ENCODE measurements at regions not wholly inside any gene's neighbourhood (a gene's known extent, or its start where the extent isn't known, plus 50 kb on each side); places are given as distances from the start of the nearest gene placed in this dataset.
"Not testable (repeated sequence)": the region's sequence is repeated elsewhere in the genome, so short reads cannot be mapped to it uniquely, and the experiment has no call there.

DNA sequence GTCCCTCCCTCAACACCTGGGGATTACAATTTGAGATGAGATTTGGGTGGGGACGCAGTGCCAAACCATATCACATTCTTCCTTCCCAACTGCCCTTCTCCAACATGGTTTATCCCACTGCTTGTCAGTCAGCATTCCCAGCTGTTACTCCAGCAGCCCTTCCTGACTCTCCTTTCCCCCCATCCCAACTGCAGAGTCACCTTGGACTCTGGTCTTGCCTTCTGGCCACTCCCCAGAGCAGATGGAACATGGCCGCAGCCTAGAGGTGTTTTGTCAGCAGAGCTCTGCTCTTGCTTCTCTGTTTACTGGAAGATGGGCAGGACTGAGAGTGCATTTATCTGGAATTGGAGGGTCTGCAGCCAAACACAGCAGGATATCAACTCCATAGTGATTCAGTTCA, 51.2 kb upstream of the MEX3C start:
- Mint-ChIP-seq H3K27ac (no peak overlapping the region), H3K27me3 (peaks cover 10% of the 10 kb centered on the region), H3K36me3 (ENCODE audit: low read depth) (no peaks in the 10 kb centered on the region), H3K4me3 (no peak overlapping the region), H3K9me3 (no peaks in the 10 kb centered on the region), H3K4me1 (ENCODE audit: low read depth) (no peaks in the 10 kb centered on the region)
- no peak for DNase-seq

DNA sequence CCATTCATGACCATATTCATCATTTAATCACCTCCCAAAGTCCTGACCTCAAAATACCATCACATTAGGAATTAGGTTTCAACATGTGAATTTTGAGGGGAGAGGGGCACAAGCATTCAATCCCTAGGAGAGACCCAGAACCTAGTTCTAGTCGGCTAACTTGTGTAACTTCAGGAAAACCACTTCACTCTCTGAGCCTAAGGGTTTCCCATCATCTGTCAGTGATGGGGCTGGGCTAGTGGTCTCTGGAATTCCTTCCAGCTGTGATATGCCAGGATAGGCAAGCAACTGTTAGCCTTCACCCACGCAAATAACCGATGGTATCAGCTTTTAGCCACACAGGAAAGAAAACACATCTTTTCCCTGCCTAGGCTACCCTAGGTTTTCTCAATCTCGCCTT, 52.5 kb upstream of the MEX3C start:
- H3K36me3 Mint-ChIP-seq (ENCODE audit: low read depth), result no peaks in the 10 kb centered on the region
- no peak overlapping the region for H3K4me3 Mint-ChIP-seq
- H3K27ac Mint-ChIP-seq, result no peak overlapping the region
- H3K9me3 Mint-ChIP-seq, result no peaks in the 10 kb centered on the region
- H3K4me1 Mint-ChIP-seq (ENCODE audit: low read depth), result no peaks in the 10 kb centered on the region
- DNase-seq, result no peak
- peaks cover 10% of the 10 kb centered on the region for H3K27me3 Mint-ChIP-seq

DNA sequence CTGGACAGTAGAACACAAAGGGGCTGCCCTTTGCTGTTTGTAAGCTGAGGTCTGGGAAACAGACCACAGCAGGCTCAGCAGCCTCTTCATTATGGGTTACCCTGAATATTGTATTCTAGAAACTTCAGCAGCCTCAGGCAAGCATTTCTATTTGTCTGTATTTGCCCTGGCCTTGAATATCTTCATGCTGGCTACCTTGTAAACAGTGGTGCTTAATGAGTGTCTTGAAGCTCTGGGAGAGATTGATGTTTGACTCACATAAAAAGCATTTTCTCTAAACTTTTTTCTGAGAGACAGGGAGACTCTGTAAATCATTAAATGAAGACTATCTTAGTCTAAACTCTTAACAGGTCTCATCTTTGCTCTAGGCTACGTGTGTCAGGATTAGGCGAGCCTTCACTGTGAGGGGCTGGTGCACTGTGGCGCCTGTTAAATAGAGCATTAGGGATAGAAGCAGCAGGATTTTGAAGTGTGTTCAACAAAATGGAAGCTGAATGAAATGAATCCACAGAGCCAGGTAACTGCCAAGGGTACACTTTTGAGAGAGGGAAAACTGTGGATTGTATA, 53.1 kb upstream of the MEX3C start:
- H3K27me3 Mint-ChIP-seq, result peaks cover 10% of the 10 kb centered on the region
- no peaks in the 10 kb centered on the region for H3K4me1 Mint-ChIP-seq (ENCODE audit: low read depth)
- no peak overlapping the region for H3K4me3 Mint-ChIP-seq
- H3K9me3 Mint-ChIP-seq, result no peaks in the 10 kb centered on the region
- H3K27ac Mint-ChIP-seq, result no peak overlapping the region
- no peak for DNase-seq
- no peaks in the 10 kb centered on the region for H3K36me3 Mint-ChIP-seq (ENCODE audit: low read depth)

DNA sequence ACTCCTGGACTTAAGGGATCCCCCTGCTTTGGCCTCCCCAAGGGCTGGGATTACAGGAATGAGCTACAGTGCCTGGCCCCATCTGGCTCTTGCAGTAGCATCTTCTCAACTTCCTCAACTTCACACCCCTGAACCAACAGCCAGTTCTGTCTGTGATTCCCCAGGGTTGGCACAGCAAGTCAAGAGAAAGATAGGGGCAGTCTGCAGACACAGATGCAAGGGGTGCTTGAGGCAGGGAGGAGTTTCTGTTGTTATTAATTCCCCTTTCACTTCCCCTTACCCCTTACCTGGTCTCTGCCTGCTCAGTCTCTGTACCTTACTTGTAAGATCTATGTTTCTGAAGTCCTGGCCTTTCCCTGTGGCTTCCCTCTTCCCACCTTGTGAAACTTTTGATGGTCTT, 54.1 kb upstream of the MEX3C start:
- no peak for DNase-seq
- Mint-ChIP-seq H3K4me3 (no peak overlapping the region), H3K36me3 (ENCODE audit: low read depth) (no peaks in the 10 kb centered on the region), H3K9me3 (no peaks in the 10 kb centered on the region), H3K27me3 (peaks cover 10% of the 10 kb centered on the region), H3K27ac (no peak overlapping the region), H3K4me1 (ENCODE audit: low read depth) (no peaks in the 10 kb centered on the region)

DNA sequence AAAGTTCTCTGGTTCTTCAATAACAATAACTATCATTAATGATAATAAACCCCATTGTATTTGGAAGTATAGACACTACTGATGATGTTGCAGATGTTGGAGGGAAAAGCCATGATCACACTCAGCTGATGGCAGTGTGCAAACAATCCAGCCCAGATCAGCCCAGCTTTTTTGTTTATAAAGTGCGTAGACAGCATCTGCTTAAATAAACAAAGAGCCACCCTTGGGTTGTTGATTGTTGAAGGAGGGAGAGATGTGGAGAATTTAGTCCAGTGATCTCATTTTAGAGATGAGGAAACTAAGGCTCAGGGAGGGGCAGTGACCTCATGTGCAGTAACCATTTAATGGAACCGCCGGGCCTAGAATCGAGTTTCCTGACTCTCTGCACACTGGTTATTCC, 56.0 kb upstream of the MEX3C start:
- no peak overlapping the region for H3K27ac Mint-ChIP-seq
- no peaks in the 10 kb centered on the region for H3K4me1 Mint-ChIP-seq (ENCODE audit: low read depth)
- no peaks in the 10 kb centered on the region for H3K9me3 Mint-ChIP-seq
- H3K36me3 Mint-ChIP-seq (ENCODE audit: low read depth), result no peaks in the 10 kb centered on the region
- DNase-seq, result no peak
- H3K27me3 Mint-ChIP-seq, result peaks cover 7% of the 10 kb centered on the region
- H3K4me3 Mint-ChIP-seq, result no peak overlapping the region

DNA sequence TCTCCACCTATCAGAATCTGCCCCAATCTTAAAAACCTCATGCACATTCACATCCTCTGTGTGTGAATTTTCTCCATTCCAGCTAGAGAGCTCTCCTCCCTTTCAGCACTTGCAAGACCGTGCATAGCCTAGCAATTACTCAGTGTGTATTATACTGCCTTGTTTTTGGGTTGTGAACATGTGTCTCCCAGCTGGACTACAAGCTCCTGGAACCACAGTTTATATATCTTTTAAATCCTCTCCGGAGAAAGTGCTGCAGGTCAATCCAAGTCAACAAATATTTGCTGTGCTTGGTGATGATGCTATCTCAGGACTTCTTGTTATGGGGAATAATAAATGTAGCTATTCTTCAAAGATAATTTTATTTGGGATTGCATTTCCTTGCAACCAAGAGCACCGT, 58.2 kb upstream of the MEX3C start:
- H3K4me3 Mint-ChIP-seq, result no peak overlapping the region
- peaks cover 18% of the 10 kb centered on the region for H3K27me3 Mint-ChIP-seq
- DNase-seq, result no peak
- H3K27ac Mint-ChIP-seq, result no peak overlapping the region
- no peaks in the 10 kb centered on the region for H3K36me3 Mint-ChIP-seq (ENCODE audit: low read depth)
- H3K4me1 Mint-ChIP-seq (ENCODE audit: low read depth), result no peaks in the 10 kb centered on the region
- H3K9me3 Mint-ChIP-seq, result no peaks in the 10 kb centered on the region

DNA sequence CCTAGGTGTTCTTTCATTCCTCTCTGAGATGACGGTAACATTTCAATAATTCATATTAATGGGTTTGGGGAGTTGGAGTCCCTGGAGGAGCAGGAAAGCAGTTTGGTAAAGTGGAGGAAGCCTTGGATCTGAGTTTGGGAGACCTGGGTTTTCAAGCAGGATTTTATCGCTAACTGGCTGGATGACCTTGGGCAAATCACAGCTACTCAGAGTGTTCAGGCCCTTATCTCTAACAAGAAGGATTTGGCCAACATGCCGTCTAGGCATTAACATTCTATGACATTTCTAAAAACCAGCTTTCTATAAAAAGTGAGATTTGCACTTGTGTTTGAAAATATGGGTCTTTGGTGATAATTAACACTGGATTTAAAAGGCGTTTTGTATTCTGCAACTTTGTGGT, 59.7 kb upstream of the MEX3C start:
- DNase-seq, result no peak
- Mint-ChIP-seq H3K9me3 (no peaks in the 10 kb centered on the region), H3K4me3 (no peak overlapping the region), H3K27me3 (peaks cover 19% of the 10 kb centered on the region), H3K27ac (no peak overlapping the region), H3K4me1 (ENCODE audit: low read depth) (no peaks in the 10 kb centered on the region), H3K36me3 (ENCODE audit: low read depth) (no peaks in the 10 kb centered on the region)

DNA sequence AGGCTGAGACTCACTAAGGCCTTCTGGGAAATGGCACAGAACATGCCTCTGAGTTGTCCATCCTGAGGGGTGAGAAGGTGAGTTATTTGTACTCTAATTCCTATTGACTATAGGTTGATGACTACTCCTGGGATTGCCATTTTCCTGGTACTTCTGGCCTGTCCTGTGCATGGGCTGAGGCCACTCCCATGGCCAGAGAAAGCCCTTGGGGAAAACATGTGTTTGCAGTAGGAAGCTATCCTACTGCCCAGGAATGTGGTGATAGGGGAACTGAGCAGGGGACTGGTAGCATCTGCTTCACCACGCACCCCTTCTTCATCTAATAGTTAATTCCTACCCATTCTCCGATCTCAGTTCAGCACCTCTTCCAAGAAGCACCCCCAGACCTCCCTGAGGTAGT, 62.6 kb upstream of the MEX3C start:
- H3K9me3 Mint-ChIP-seq, result no peaks in the 10 kb centered on the region
- H3K36me3 Mint-ChIP-seq (ENCODE audit: low read depth), result no peaks in the 10 kb centered on the region
- no peak overlapping the region for H3K4me3 Mint-ChIP-seq
- no peak overlapping the region for H3K27ac Mint-ChIP-seq
- no peak for DNase-seq
- peaks cover 35% of the 10 kb centered on the region for H3K27me3 Mint-ChIP-seq
- H3K4me1 Mint-ChIP-seq (ENCODE audit: low read depth), result no peaks in the 10 kb centered on the region

DNA sequence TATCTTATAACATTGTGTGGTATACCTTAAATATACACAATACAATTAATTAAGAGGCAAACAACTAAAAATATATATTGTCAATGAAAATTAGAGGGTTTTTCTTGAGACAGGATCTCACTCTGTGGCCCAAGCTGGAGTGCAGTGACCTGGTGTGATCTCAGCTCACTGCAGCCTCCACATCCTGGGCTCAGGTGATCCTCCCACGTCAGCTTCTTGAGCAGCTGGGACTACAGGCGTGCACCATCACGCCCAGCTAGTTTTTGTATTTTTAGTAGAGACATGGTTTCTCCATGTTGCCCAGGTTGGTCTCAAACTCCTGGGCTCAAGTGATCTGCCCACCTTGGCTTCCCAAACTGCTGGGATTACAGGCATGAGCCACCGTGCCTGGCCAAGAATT, 68.6 kb upstream of the MEX3C start:
- DNase-seq; H3K4me3 Mint-ChIP-seq; H3K36me3 Mint-ChIP-seq (ENCODE audit: low read depth); H3K27ac Mint-ChIP-seq; H3K9me3 Mint-ChIP-seq; H3K4me1 Mint-ChIP-seq (ENCODE audit: low read depth): not testable (repeated sequence)
- H3K27me3 Mint-ChIP-seq, result peaks cover 28% of the 10 kb centered on the region

DNA sequence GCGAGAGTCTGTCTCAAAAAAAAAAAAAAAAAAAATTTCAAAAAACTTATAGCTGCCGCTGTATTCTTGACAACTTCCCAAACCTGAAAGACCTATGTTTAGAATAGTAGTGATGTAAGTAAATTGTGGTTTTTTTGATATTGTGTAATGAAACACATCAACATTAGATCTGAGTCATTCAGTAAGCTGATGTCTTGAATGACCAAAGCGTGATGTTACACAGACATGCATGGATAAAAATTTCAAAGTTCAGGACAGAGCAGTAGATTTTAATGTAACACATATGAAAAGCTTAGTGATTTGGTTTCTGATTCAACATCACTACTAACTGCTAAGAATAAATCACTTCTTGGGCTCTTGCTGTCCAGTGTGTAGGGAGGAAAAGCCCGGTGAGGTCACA, 69.3 kb upstream of the MEX3C start:
- Mint-ChIP-seq H3K27ac (no peak overlapping the region), H3K27me3 (peaks cover 25% of the 10 kb centered on the region), H3K4me3 (no peak overlapping the region), H3K9me3 (no peaks in the 10 kb centered on the region), H3K4me1 (ENCODE audit: low read depth) (no peaks in the 10 kb centered on the region), H3K36me3 (ENCODE audit: low read depth) (no peaks in the 10 kb centered on the region)
- no peak for DNase-seq

DNA sequence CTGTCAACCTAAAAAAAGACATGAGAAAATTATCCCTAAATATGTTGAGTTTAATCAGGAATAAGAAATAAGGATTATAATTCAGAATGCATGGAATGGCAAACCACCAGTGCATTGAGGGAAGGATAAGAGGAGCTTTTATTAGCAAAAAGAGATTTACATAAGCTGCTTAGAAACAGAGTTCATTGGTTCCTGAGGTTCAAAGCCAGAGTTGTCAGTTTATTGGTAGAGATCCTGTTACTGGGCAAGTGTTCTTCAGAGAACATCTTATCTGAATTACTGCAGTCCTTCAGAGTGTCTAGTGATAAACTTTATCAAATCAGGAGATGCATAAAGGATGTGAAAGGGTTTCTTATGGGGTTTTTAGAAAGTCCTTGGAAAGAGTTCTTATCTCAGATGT, 76.0 kb upstream of the MEX3C start:
- H3K36me3 Mint-ChIP-seq (ENCODE audit: low read depth), result no peaks in the 10 kb centered on the region
- no peaks in the 10 kb centered on the region for H3K9me3 Mint-ChIP-seq
- DNase-seq, result no peak
- H3K4me1 Mint-ChIP-seq (ENCODE audit: low read depth), result no peaks in the 10 kb centered on the region
- H3K4me3 Mint-ChIP-seq, result no peak overlapping the region
- H3K27ac Mint-ChIP-seq, result no peak overlapping the region
- H3K27me3 Mint-ChIP-seq, result peaks cover 3% of the 10 kb centered on the region

DNA sequence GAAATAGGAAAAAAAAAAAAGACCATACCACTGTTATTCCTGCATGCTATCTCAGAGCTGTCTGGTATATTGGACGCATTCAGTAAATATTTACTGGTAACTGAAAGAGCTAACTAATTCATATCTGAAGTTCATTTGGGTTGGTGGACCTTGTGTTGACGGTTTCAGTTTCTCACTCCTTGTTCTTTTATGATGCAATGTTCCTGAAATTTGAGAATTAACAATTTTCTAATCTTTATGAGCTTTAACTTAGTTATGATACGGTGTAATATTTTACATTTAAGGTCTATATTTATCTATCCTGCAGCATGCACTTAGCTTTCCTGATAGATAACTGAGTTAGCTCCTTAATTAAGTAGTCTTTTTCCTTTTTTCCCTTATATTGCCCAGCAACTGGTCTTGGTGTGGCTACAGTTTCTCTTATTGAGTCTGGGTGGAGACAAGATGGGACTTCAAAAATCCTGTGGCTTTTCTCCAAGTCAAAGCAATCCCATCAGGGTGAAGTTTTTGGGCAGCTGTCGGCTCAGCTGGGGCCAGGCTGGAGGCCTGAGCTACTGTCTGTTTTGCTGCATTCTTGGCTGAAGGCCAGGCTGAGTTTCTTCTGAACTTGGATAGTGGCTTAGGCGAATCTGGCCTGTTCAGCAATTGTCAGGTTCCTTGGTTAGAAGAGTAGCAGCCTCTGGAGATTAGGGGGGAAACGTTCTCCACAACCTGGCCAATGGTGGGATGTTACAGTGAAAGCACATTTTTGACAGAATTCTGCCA, 78.4 kb upstream of the MEX3C start:
- H3K36me3 Mint-ChIP-seq (ENCODE audit: low read depth), result no peaks in the 10 kb centered on the region
- H3K9me3 Mint-ChIP-seq, result no peaks in the 10 kb centered on the region
- no peak for DNase-seq
- no peaks in the 10 kb centered on the region for H3K4me1 Mint-ChIP-seq (ENCODE audit: low read depth)
- no peak overlapping the region for H3K27ac Mint-ChIP-seq
- H3K4me3 Mint-ChIP-seq, result no peak overlapping the region
- peaks cover 3% of the 10 kb centered on the region for H3K27me3 Mint-ChIP-seq

DNA sequence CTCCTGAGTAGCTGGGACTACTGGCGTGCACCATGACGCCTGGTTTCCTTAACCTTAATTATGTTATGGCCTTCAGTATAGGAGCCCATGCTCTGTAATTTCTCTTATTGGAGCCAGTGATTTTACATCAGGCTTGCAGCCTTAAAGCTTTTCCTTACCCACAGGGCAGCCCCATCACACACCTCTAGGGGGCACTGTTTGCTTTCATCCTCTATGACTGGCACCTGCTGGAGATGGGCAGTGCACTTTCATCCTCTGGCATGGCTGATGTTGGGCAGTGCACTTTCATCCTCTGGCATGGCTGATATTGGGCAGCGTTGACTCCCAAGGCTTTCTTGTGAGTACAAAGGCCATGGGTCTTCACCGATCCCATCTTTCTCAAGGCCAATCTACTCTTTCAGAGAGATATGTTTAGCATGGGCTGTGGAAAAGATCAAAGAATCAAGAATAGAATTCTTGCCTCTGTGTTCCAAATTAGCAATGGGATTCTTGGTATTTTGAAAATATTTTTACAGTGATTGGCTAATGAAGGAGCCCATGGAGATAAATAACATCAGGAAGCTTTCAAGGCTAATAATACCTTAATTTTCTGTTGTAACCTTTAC, 80.7 kb upstream of the MEX3C start:
- Mint-ChIP-seq H3K4me1 (ENCODE audit: low read depth) (no peaks in the 10 kb centered on the region), H3K9me3 (no peaks in the 10 kb centered on the region), H3K27me3 (peaks cover 3% of the 10 kb centered on the region), H3K36me3 (ENCODE audit: low read depth) (no peaks in the 10 kb centered on the region), H3K4me3 (no peak overlapping the region), H3K27ac (no peak overlapping the region)
- peak; percentile 44 for DNase-seq

DNA sequence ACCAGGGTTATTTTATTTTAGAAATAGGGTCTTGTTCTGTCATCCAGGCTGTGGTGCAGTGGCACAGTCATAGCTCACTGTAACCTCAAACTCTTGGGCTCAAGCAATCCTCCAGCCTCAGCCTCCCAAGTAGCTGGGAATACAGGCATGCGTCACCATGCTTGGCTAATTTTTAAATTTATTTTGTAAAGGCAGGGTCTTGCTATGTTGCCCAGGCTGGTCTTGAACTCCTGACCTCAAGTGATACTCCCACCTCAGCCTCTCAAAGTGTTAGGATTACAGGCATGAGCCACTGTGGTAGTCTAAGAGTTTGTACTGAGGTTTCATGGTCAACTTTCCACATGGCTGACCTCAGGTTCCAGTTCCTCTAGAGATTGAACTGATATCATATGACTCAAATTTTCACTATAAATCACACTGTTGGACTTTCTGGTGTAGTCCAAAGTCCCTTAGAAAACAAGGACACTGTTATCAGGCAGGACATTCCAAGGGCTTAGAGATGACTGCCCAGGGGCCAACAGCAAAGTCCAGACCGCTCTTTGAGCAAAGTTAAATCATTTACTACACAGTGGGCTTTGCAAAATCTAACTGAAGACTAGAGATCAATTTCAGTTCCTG, 82.0 kb upstream of the MEX3C start:
- no peak for DNase-seq
- H3K36me3 Mint-ChIP-seq (ENCODE audit: low read depth), result no peaks in the 10 kb centered on the region
- H3K4me1 Mint-ChIP-seq (ENCODE audit: low read depth), result no peaks in the 10 kb centered on the region
- no peak overlapping the region for H3K4me3 Mint-ChIP-seq
- H3K27me3 Mint-ChIP-seq, result peaks cover 3% of the 10 kb centered on the region
- no peaks in the 10 kb centered on the region for H3K9me3 Mint-ChIP-seq
- no peak overlapping the region for H3K27ac Mint-ChIP-seq

DNA sequence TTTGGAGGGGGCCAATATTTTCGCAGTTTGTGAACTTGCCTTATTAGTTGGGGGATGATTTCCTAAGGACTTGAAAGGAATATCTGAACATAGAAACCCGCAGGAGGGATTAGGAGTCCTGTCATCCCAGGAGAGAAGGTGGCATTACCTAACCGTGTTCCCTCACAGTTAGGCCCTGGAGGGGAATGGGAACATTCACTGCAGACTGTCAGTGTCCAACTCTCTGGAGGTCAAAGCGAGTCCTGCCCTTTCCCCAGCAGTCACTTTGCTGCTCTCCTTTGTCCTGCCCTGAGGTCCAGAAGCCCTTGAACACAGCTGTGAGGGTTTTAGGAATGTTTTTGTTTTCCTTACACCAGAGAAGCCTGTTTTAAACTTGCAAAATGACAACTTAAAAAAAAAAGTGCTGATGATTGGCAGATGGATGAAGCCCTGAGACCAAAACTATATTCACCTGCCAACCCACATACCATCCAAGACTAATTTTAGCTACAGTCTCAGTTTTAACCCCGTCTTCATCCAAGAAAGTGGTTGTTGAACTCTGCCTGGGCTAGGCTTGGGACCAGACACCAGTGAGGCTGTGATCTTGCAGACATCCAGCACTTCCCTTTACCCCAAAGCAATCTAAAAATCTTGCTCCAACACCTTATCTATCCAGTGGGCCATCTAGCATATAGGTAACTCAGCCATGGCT, 90.5 kb upstream of the MEX3C start:
- no peak for DNase-seq
- H3K27ac Mint-ChIP-seq, result no peak overlapping the region
- H3K4me3 Mint-ChIP-seq, result no peak overlapping the region
- H3K9me3 Mint-ChIP-seq, result peaks cover 2% of the 10 kb centered on the region
- H3K36me3 Mint-ChIP-seq (ENCODE audit: low read depth), result no peaks in the 10 kb centered on the region
- no peaks in the 10 kb centered on the region for H3K4me1 Mint-ChIP-seq (ENCODE audit: low read depth)
- no peaks in the 10 kb centered on the region for H3K27me3 Mint-ChIP-seq
